Islet precursor cell (in vitro differentiated cells): ENCODE measurements at regions not wholly inside any gene's neighbourhood (a gene's known extent, or its start where the extent isn't known, plus 50 kb on each side); places are given as distances from the start of the nearest gene placed in this dataset.
"Not testable (repeated sequence)": the region's sequence is repeated elsewhere in the genome, so short reads cannot be mapped to it uniquely, and the experiment has no call there.

Experiments
- DNase-seq: peaks from one replicate; pipeline ENCODE4 v3.0.0-alpha.2; 2018

DNA sequence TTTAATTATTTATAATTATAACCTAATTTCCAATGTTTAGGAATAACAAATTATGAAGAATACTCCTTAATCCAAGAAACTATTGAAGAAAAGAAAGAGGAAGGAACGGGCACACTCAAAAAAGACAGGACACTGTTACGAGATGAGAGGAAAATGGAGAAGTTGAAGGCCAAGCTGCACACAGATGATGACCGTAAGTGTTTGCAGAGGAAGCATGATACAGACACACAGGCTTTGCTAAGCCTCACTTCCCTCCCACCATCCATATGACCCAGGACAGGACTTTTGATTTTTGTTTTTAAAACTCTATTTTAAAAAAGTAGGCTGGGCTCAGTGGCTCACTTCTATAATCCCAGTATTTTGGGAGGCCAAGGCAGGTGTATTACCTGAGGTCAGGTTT is 389.4 kb upstream of the TPM1 start:
- DNase-seq: no peak

DNA sequence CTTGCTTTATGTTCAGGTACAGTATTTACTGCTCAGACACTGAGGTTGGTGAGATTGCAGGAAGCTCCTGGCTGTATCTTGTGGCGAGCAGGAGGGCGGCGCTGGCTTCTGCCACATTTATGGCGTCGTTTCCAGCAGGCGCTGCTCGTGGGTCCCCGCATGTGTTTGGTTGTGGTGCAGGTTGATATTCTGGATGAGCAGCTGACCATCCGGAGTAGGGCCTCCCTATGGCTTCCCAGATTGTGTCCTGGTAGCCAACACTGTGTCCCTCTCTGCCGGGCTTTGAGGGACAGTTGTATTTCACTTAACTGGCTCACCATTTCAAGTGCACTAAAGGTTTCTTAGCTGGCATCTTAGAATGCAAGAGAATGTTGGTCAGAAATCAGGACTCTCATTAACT is 386.5 kb upstream of the TPM1 start:
- no peak for DNase-seq

DNA sequence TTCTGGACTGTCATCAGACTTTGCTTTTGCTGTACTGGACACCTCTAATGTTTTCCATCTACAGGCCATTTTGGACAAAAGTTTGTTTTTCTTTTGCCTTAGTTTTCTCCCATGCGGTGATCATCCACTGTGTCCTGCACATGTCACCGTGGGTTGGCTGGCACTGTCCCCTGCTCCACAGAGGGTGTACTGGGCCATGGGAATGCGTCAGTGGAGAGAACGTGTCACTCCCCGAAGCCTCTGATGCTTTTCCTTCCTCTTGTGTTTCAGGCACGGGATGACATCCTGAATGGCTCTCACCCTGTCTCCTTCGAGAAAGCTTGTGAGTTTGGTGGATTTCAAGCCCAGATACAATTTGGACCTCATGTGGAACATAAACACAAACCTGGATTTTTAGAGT is 385.0 kb upstream of the TPM1 start:
- not testable (repeated sequence) for DNase-seq

- DNase-seq: peak; percentile 73
These were observed 384.0 kb upstream of the TPM1 start for GRCh38 chr15:62658498-62658897.

DNA sequence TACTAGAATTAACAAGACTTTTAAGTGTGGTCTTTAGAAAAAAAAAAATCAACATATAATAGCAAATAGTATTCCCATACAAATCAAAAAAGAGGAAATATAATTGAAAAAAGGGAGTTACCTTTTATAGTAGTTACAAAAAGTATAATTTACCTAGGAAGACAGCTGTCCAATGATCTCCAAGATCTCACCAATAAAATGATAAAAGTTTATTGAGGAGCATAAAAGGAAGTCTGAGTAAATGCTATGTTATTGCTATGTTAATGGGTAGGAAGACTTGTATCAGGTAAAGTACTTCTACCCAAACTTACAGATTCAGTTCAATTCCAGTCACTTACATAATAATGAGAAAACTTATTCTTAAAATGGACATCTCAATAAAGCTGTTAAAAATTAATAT is 379.0 kb upstream of the TPM1 start:
- DNase-seq: no peak

DNA sequence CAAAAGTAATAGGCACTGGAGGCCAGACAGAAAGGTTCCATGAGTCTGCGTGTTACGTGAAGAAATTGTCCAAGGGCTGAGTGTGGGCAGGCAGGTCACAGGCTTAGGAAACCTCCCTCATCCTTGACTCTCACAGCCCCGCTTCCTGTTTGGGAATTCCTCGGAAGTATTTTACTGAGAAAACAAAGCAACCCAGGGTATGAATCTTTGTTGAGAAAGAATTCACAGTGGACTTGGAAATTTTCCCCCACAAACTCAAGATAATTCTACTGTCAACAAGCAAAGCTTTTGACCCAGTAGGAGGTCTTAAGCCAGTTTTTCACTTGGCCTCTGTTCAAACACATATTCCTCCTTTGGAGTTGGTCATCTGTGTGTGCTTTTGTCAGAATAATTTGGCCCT is 377.1 kb upstream of the TPM1 start:
- no peak for DNase-seq

GRCh38 chr15:62666046-62666445 is 376.5 kb upstream of the TPM1 start:
- no peak for DNase-seq

DNA sequence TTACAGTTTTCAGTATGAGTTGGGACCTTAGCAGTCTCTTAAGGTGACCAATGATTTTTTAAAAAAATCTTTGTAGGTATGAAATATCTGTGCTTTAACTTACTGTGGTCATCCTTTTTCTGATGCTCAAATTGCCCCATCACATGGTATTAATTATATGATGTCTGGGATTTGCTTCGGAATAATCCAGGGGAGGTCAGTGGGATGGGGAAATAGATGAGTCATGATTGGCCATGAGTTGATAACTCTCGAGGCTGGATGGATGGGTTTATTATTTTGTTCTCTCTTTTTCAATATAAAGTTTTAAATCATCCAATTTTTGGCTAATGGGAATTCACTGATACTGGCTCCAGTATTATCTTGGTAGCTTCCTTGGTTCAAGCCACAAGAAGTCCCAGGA is 370.3 kb upstream of the TPM1 start:
- DNase-seq: no peak

DNA sequence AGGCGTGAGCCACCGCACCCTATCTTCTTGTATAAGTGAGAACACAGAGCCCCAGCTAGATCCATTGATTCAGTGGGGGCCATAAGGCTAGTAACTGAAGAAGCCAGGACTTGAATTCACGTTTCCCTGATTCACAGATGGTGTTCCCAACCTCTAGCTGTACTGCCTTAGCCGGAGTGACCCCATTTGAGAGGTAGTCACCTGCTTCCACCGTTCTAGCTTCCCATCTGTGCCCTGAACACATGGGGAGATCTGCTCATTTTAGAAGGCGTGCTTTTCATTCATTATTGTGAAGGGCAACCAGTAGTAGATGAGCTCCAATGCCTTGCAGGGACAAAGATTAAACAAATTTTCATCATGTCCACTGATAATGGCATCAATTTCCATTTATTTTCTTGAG is 365.7 kb upstream of the TPM1 start:
- no peak for DNase-seq

DNA sequence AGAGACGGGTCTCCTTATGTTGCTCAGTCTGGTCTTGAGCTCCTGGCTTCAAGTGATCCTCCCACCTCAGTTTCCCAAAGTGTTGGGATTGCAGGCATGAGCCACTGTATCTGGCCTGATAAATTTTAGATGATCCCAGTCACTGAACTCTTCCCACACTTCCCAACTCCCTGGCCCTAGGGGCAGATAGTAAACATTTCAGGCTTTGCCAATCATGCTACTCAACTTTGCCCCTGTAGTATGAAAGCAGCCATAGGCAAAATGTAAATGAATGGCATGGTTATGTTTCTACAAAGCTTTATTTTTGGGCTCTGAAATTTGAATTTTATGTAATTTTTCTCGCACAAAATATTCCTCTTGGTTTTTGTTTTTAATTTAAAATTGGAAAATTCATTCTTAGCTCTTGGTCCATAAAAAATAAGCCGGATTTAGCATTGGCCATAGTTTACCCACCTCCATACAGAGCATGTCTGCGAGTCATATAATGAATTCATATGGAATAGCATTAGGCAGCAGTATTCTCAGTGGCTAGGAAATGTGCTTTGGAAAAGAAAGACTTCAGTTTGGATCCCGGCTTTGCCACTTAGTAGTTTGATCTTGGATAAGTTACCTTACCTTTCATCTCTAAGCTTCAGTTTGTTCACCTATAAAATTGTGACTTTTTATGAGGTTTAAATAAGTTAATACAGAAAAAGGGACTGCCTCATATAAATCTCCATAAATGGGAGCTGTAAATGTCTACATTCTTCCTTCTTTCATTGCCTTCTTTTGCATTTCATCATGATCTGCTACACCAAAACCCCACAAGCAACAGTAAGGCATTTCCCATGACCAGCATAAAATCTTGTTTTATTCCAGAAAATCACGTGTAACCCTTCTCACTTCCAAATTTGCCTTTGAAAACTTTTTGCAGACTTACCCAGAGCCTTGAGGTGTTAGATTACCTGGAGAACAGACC is 360.3 kb upstream of the TPM1 start:
- DNase-seq: no peak

GRCh38 chr15:62683192-62683591 is 359.4 kb upstream of the TPM1 start:
- DNase-seq: not testable (repeated sequence)

GRCh38 chr15:62684123-62684808 is 358.3 kb upstream of the TPM1 start:
- no peak for DNase-seq

GRCh38 chr15:62691008-62691407 is 351.5 kb upstream of the TPM1 start:
- no peak for DNase-seq

DNA sequence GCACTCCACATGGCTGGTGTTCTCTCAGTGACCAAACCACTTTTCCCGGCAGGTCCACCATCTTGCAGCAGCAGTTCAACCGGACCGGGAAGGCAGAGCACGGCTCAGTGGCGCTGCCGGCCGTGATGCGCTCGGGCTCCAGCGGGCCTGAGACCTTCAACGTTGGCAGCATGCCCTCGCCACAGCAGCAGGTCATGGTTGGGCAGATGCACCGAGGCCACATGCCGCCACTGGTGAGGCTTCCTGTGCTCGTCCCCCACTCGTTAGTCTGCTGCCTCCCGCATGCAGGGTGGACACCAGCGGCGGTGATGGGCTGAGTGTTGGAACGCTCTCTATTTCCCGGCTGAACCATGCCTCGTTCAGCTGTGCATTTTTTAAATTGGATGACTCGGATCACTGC is 344.9 kb upstream of the TPM1 start:
- DNase-seq: no peak

DNA sequence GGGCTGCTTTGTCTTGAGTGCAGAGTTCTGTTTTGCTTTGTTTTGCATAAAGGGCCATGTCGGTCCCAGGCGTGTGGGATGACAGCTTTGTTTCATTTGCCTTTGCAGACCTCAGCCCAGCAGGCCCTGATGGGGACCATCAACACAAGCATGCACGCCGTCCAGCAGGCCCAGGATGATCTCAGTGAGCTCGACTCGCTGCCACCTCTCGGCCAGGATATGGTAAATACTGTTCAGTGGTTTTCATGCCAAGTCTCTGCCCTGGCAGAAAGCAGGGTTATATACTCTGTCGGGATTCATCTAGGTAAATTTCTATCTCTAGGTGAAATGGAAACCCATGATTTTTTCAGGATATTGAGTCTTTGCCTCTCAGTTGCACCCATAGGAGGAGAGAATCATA is 343.9 kb upstream of the TPM1 start:
- DNase-seq: no peak

- DNase-seq: no peak
These were observed 336.2 kb upstream of the TPM1 start for GRCh38 chr15:62706317-62706716.

DNA sequence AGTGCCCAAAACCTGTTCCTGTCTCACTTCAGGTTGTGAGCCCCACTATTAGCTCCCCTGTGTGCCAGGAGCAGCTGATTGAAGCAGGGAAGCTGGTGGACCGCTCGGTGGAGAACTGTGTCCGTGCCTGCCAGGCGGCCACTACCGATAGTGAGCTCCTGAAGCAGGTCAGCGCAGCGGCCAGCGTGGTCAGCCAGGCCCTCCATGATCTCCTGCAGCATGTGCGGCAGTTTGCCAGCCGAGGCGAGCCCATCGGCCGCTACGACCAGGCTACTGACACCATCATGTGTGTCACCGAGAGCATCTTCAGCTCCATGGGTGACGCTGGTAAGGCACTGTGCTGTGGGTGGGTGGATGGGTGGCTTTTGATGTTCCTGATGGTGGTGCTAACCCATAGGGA is 334.1 kb upstream of the TPM1 start:
- no peak for DNase-seq

DNA sequence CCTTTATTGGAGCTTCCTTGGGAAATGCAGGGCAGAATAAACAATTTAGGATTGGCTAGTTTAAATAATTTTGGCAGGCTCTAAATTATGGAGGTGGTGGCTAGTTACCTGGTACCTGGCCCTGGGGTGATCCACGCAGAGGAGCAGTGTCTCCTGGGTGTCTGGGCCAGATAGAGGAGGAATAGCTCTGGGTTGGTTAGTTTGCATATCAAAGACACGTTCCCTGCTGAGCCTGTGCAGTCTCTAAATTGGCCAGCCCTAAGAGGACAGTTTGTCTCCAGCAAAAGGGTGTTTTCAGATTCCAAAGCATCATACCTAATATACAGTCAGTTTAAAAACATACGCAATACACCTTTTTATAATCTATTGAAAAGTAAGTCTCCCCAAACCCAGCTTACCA is 333.3 kb upstream of the TPM1 start:
- no peak for DNase-seq

- DNase-seq: no peak
These were observed 330.7 kb upstream of the TPM1 start for GRCh38 chr15:62711691-62712454.

GRCh38 chr15:62712455-62712839 is 330.1 kb upstream of the TPM1 start:
- no peak for DNase-seq

GRCh38 chr15:62715946-62716345 is 326.6 kb upstream of the TPM1 start:
- no peak for DNase-seq

- DNase-seq: peak; percentile 68
These were observed 325.1 kb upstream of the TPM1 start for GRCh38 chr15:62717496-62717895.

DNA sequence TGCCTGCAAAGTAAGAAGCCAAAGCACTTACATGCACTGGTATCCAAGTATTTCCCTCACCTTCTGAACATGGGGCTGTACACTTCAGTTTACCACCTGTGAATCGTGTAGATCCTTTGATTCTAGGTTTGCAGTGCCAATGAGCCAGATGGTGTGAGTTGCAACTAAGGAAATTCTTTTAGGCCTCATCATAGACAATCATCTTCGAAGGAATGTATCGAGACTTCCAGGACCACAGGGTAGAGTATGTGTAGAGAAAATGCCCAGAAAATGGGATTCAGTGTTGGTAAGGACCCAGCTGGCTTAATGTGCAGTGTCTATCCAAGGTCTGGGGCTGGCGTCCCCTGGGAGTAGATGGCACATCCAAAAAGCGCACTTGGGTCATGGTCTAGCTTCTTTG is 323.2 kb upstream of the TPM1 start:
- DNase-seq: no peak

GRCh38 chr15:62722237-62722636 is 320.3 kb upstream of the TPM1 start:
- no peak for DNase-seq
